ENCODE measurements at regions not wholly inside any gene's neighbourhood (a gene's known extent, or its start where the extent isn't known, plus 50 kb on each side); places are given as distances from the start of the nearest gene placed in this dataset.
A peak's percentile ranks its signal among the peaks of the same experiment; 100 is the strongest.

- FAIRE-seq (no peak), DNase-seq (ENCODE audit: insufficient read length) (no peak)
- no peak for TF ChIP-seq POLR2A (IDR thresholded peaks at IDR 0.05; ENCODE audit: low read depth, low read length)
These were observed 68.5 kb upstream of the ARID5B start for GRCh38 chr10:61832866-61833481.

GRCh38 chr10:61834519-61834918, 67.0 kb upstream of the ARID5B start:
- FAIRE-seq (no peak), DNase-seq (ENCODE audit: insufficient read length) (no peak)
- TF ChIP-seq POLR2A (IDR thresholded peaks at IDR 0.05; ENCODE audit: low read depth, low read length): no peak
- no peak for TF ChIP-seq POLR2AphosphoS5 (IDR thresholded peaks at IDR 0.05; ENCODE audit: low read depth, low read length)
- no peak for TF ChIP-seq TAF1 (IDR thresholded peaks at IDR 0.05; ENCODE audit: borderline replicate concordance, low read depth, low read length)

GRCh38 chr10:61835069-61835945, 66.2 kb upstream of the ARID5B start:
- no peak for TF ChIP-seq POLR2AphosphoS5 (IDR thresholded peaks at IDR 0.05; ENCODE audit: low read depth, low read length)
- no peak for TF ChIP-seq POLR2A (IDR thresholded peaks at IDR 0.05; ENCODE audit: low read depth, low read length)
- TF ChIP-seq TAF1 (IDR thresholded peaks at IDR 0.05; ENCODE audit: borderline replicate concordance, low read depth, low read length): no peak
- DNase-seq (ENCODE audit: insufficient read length) (no peak), FAIRE-seq (peak; percentile 75)

GRCh38 chr10:61835946-61836887, 65.3 kb upstream of the ARID5B start:
- no peak for FAIRE-seq
- no peak for TF ChIP-seq POLR2AphosphoS5 (IDR thresholded peaks at IDR 0.05; ENCODE audit: low read depth, low read length)
- TF ChIP-seq TAF1 (IDR thresholded peaks at IDR 0.05; ENCODE audit: borderline replicate concordance, low read depth, low read length): no peak
- TF ChIP-seq POLR2A (IDR thresholded peaks at IDR 0.05; ENCODE audit: low read depth, low read length): no peak
- no peak for DNase-seq (ENCODE audit: insufficient read length)

- no peak for DNase-seq (ENCODE audit: insufficient read length)
- no peak for TF ChIP-seq TAF1 (IDR thresholded peaks at IDR 0.05; ENCODE audit: borderline replicate concordance, low read depth, low read length)
- no peak for TF ChIP-seq POLR2A (IDR thresholded peaks at IDR 0.05; ENCODE audit: low read depth, low read length)
- no peak for FAIRE-seq
These were observed 64.4 kb upstream of the ARID5B start for GRCh38 chr10:61836888-61837754.

GRCh38 chr10:61837755-61838171, 63.7 kb upstream of the ARID5B start:
- DNase-seq (ENCODE audit: insufficient read length): no peak
- no peak for FAIRE-seq
- no peak for TF ChIP-seq POLR2AphosphoS5 (IDR thresholded peaks at IDR 0.05; ENCODE audit: low read depth, low read length)

- DNase-seq (ENCODE audit: insufficient read length) (no peak), FAIRE-seq (no peak)
- TF ChIP-seq POLR2A (IDR thresholded peaks at IDR 0.05; ENCODE audit: low read depth, low read length) (no peak), TAF1 (IDR thresholded peaks at IDR 0.05; ENCODE audit: borderline replicate concordance, low read depth, low read length) (no peak), POLR2AphosphoS5 (IDR thresholded peaks at IDR 0.05; ENCODE audit: low read depth, low read length) (no peak)
These were observed 61.6 kb upstream of the ARID5B start for GRCh38 chr10:61839916-61840315.

GRCh38 chr10:61840403-61840802, 61.1 kb upstream of the ARID5B start:
- no peak for TF ChIP-seq POLR2AphosphoS5 (IDR thresholded peaks at IDR 0.05; ENCODE audit: low read depth, low read length)
- TF ChIP-seq TAF1 (IDR thresholded peaks at IDR 0.05; ENCODE audit: borderline replicate concordance, low read depth, low read length): no peak
- TF ChIP-seq POLR2A (IDR thresholded peaks at IDR 0.05; ENCODE audit: low read depth, low read length): no peak
- FAIRE-seq (no peak), DNase-seq (ENCODE audit: insufficient read length) (no peak)

GRCh38 chr10:61841338-61841875, 60.1 kb upstream of the ARID5B start:
- FAIRE-seq: no peak
- TF ChIP-seq POLR2AphosphoS5 (IDR thresholded peaks at IDR 0.05; ENCODE audit: low read depth, low read length): no peak
- TF ChIP-seq TAF1 (IDR thresholded peaks at IDR 0.05; ENCODE audit: borderline replicate concordance, low read depth, low read length): no peak
- no peak for TF ChIP-seq POLR2A (IDR thresholded peaks at IDR 0.05; ENCODE audit: low read depth, low read length)

GRCh38 chr10:61842755-61843497, 58.6 kb upstream of the ARID5B start:
- no peak for TF ChIP-seq POLR2AphosphoS5 (IDR thresholded peaks at IDR 0.05; ENCODE audit: low read depth, low read length)
- no peak for TF ChIP-seq TAF1 (IDR thresholded peaks at IDR 0.05; ENCODE audit: borderline replicate concordance, low read depth, low read length)
- no peak for TF ChIP-seq POLR2A (IDR thresholded peaks at IDR 0.05; ENCODE audit: low read depth, low read length)
- no peak for DNase-seq (ENCODE audit: insufficient read length)
- FAIRE-seq: no peak

More at GRCh38 chr10:61841338-61841875, 60.1 kb upstream of the ARID5B start:
- DNase-seq (ENCODE audit: insufficient read length): no peak

Data from GM12892 (cell line).